K562 (cell line): ENCODE measurements at regions not wholly inside any gene's neighbourhood (a gene's known extent, or its start where the extent isn't known, plus 50 kb on each side); places are given as distances from the start of the nearest gene placed in this dataset.
A peak's percentile ranks its signal among the peaks of the same experiment; 100 is the strongest.

Source experiments
- AFF1 ChIP-seq, 2 experiments: fragments of 450-650 bp; IDR thresholded peaks; 2 replicates each; pipeline ENCODE4 v1.6.1; 2018; ENCODE audit warnings: mild to moderate bottlenecking in 2 of 2, low read depth in 1 of 2; ENCODE audit not compliant: partially characterized antibody in 2 of 2
- JUND ChIP-seq, 2 experiments: IDR thresholded peaks; 2 replicates in 1 of 2; 3 replicates in 1 of 2; pipeline ENCODE4 v1.6.1; 2011; ENCODE audit warnings: borderline replicate concordance in 2 of 2, low read depth in 2 of 2, low read length in 2 of 2, improper control_type of control experiment in 1 of 2, missing biosample characterization in 1 of 2, missing genetic modification characterization in 1 of 2, missing genetic modification reagents in 1 of 2
- PHF20 ChIP-seq: fragments of 450-650 bp; IDR thresholded peaks from 2 replicates; pipeline ENCODE4 v1.6.1; 2018; ENCODE audit not compliant: partially characterized antibody
- ZBTB26 ChIP-seq: fragments of 450-650 bp; formaldehyde crosslinking; IDR thresholded peaks from 2 replicates; pipeline ENCODE4 v1.4.0; 2022; ENCODE audit warnings: missing genetic modification characterization

- TF ChIP-seq ZBTB26 (CRISPR knock-in tag) (0 out of 2 replicates have a peak, but pooled peaks have one; percentile 34), PHF20 (no peak), JUND (IDR thresholded peaks at IDR 0.05; ENCODE audit: borderline replicate concordance, low read depth, low read length) (no peak), JUND (tag; IDR thresholded peaks at IDR 0.05; ENCODE audit: borderline replicate concordance, low read depth, low read length) (0 out of 3 replicates have a peak, but pooled peaks have one; percentile 5), AFF1 (IDR thresholded peaks at IDR 0.05; ENCODE audit: low read depth in 1 of 2, partially characterized antibody in 2 of 2) (peak; percentile 76 to 84)
Observed at GRCh38 chr6:146884728-146885127, 286.0 kb downstream of the ADGB start (continued).
